ENCODE measurements at regions not wholly inside any gene's neighbourhood (a gene's known extent, or its start where the extent isn't known, plus 50 kb on each side); places are given as distances from the start of the nearest gene placed in this dataset.
A peak's percentile ranks its signal among the peaks of the same experiment; 100 is the strongest.

- Mint-ChIP-seq H3K27ac (no peak overlapping the region; the same call in 1 of the 2 replicates), H3K9me3 (no peaks in the 10 kb centered on the region), H3K27me3 (ENCODE audit: insufficient read depth) (no peaks in the 10 kb centered on the region), H3K4me1 (ENCODE audit: low read depth) (peaks cover 52% of the 10 kb centered on the region), H3K4me3 (no peak overlapping the region), H3K36me3 (ENCODE audit: low read depth) (peaks cover 7% of the 10 kb centered on the region)
- no peak for TF ChIP-seq CTCF (IDR thresholded peaks at IDR 0.05)
- DNase-seq: no peak
Measured at GRCh38 chr5:96282020-96282419, 151.0 kb downstream of the PCSK1 start.

DNA sequence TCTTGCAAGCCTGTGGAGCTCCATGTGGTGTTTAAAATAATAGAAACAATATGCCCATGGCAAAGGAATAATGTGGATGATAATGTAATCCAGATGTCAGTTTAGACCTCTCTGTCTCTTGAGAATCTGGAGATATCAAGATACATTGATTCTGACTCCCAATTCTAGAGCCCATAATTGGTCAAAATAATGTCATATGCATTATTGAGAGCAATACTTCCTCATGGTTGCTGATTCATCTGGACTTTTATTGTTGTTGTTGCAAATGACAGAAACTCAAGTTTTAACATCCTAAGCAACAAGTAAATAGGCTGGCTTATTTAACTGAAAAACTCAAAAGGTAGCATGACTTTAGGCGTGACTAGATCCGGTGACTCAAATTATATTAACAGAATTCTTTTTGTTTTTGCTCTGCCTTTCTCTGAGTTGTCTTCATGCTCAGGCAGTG, 152.1 kb downstream of the PCSK1 start:
- Mint-ChIP-seq H3K36me3 (ENCODE audit: low read depth) (peaks cover 12% of the 10 kb centered on the region), H3K4me3 (peak overlapping the region; percentile 25; the same call in 1 of the 2 replicates), H3K9me3 (no peaks in the 10 kb centered on the region), H3K27ac (peak overlapping the region; percentile 84), H3K4me1 (ENCODE audit: low read depth) (peaks cover 56% of the 10 kb centered on the region), H3K27me3 (ENCODE audit: insufficient read depth) (no peaks in the 10 kb centered on the region)
- no peak for TF ChIP-seq CTCF (IDR thresholded peaks at IDR 0.05)
- DNase-seq: peak; percentile 45

DNA sequence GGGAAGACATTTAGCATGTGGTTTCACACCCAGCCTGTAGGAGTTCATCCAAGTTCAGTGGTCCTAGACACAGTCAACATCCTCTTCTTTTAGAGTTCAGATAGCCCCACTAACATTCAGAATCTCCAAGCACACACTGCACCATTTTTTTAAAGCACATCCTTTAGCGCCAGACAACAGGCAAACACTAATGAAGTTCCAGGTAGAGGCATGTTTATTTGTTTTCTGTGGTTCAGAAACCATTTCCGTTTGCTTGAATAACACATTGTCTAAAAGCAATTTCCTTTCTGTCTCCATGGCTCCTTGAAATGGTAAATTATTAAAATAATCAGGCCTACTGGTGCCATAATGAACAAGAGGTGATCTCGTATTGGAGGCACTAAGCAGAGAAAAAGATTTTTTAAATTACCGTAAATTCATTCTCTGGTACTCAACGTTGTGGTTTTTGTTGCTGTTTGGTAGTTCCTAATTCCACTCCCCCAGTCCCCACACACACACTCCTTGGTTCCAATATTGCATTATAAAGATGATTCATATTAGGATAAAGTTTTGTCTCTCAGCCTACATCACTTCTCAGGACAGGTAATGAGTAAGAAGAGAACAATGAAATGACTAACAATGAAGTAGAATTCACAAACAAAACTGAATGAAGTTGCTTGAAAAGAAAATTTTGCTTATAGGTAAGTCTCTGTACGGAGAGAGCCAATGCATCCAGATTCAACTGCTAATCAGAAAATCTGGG, 153.1 kb downstream of the PCSK1 start:
- Mint-ChIP-seq H3K4me1 (ENCODE audit: low read depth) (peaks cover 56% of the 10 kb centered on the region), H3K4me3 (peak overlapping the region; percentile 25), H3K27ac (peak overlapping the region; percentile 84), H3K27me3 (ENCODE audit: insufficient read depth) (no peaks in the 10 kb centered on the region), H3K36me3 (ENCODE audit: low read depth) (peaks cover 12% of the 10 kb centered on the region), H3K9me3 (no peaks in the 10 kb centered on the region)
- no peak for TF ChIP-seq CTCF (IDR thresholded peaks at IDR 0.05)
- peak; percentile 47 for DNase-seq

DNA sequence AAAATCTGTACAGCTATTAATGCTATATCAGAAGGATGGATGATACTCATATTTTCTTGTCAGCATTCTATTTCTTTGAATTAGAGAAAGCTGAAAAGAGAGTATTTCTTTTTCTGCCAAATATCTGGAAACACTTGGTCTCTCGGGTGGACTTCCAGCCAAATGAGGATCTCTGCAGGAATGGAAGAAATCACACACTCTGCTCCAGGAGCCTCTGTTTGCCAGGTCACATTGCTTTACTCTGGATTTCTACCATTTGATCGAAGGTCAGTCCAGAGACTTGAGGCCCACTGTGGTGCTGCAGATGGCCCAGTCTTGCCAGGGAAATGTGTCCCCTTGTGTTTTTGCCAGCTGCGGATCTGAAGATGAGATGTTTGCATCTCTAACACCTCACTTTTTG, 154.1 kb downstream of the PCSK1 start:
- no peak overlapping the region for H3K4me3 Mint-ChIP-seq

GRCh38 chr5:96275051-96275450, 158.0 kb downstream of the PCSK1 start:
- Mint-ChIP-seq H3K4me3 (no peak overlapping the region), H3K36me3 (ENCODE audit: low read depth) (peaks cover 22% of the 10 kb centered on the region), H3K4me1 (ENCODE audit: low read depth) (peaks cover 18% of the 10 kb centered on the region), H3K27ac (no peak overlapping the region), H3K9me3 (peaks cover 11% of the 10 kb centered on the region), H3K27me3 (ENCODE audit: insufficient read depth) (no peaks in the 10 kb centered on the region)
- DNase-seq: no peak
- no peak for TF ChIP-seq CTCF (IDR thresholded peaks at IDR 0.05)

More for the DNA sequence above, 154.1 kb downstream of the PCSK1 start:
- H3K9me3 Mint-ChIP-seq: no peaks in the 10 kb centered on the region
- H3K27ac Mint-ChIP-seq: no peak overlapping the region; the same call in 1 of the 2 replicates
- TF ChIP-seq CTCF (IDR thresholded peaks at IDR 0.05): no peak
- H3K36me3 Mint-ChIP-seq (ENCODE audit: low read depth): peaks cover 12% of the 10 kb centered on the region
- H3K4me1 Mint-ChIP-seq (ENCODE audit: low read depth): peaks cover 47% of the 10 kb centered on the region
- H3K27me3 Mint-ChIP-seq (ENCODE audit: insufficient read depth): no peaks in the 10 kb centered on the region
- no peak for DNase-seq

Measured in HFFc6 (cell line).